Cardiac fibroblast (primary cell): ENCODE measurements at regions not wholly inside any gene's neighbourhood (a gene's known extent, or its start where the extent isn't known, plus 50 kb on each side); places are given as distances from the start of the nearest gene placed in this dataset.

Source experiments
- DNase-seq, 2 donors: peaks; one replicate each; pipeline versions ENCODE4 v3.0.0 to v3.0.0-alpha.2; 2010; ENCODE audit warnings: low read depth in 2 of 2
- H3K4me3 ChIP-seq, 2 donors: replicated peaks in 1 of 2; 1 replicate in 1 of 2; 2 replicates in 1 of 2; pipeline ENCODE4 v1.5.1; 2011; ENCODE audit warnings: low read depth in 2 of 2, low read length in 2 of 2, mild to moderate bottlenecking in 2 of 2, moderate library complexity in 1 of 2
- TF ChIP-seq, protein P1 (sequence below): IDR thresholded peaks from one replicate; pipeline ENCODE4 v1.5.1; 2011; ENCODE audit warnings: low read depth, mild to moderate bottlenecking, low read length, inconsistent platforms

DNA sequence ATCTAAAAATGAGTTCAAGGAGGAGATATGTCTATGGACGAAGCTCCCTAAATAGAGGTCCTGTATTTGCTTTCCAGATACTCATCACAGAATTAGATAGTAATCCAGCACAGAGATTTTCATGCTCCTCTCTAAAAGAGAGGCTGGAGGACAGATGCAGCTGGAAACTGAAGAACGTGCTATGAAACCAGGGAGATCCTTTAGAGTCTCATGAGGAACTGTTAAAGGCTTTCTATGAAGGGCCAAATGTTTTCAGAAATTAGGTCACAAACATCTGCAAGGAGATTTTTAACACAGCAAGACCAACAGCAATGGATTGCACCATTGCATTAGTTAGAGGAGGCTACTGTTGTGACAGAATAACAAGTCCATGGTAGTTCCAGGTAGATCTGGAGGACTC, 95.6 kb upstream of the ARHGAP20 start:
- DNase-seq, result no peak
- TF ChIP-seq, protein P1, sequence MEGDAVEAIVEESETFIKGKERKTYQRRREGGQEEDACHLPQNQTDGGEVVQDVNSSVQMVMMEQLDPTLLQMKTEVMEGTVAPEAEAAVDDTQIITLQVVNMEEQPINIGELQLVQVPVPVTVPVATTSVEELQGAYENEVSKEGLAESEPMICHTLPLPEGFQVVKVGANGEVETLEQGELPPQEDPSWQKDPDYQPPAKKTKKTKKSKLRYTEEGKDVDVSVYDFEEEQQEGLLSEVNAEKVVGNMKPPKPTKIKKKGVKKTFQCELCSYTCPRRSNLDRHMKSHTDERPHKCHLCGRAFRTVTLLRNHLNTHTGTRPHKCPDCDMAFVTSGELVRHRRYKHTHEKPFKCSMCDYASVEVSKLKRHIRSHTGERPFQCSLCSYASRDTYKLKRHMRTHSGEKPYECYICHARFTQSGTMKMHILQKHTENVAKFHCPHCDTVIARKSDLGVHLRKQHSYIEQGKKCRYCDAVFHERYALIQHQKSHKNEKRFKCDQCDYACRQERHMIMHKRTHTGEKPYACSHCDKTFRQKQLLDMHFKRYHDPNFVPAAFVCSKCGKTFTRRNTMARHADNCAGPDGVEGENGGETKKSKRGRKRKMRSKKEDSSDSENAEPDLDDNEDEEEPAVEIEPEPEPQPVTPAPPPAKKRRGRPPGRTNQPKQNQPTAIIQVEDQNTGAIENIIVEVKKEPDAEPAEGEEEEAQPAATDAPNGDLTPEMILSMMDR, result no peak

DNA sequence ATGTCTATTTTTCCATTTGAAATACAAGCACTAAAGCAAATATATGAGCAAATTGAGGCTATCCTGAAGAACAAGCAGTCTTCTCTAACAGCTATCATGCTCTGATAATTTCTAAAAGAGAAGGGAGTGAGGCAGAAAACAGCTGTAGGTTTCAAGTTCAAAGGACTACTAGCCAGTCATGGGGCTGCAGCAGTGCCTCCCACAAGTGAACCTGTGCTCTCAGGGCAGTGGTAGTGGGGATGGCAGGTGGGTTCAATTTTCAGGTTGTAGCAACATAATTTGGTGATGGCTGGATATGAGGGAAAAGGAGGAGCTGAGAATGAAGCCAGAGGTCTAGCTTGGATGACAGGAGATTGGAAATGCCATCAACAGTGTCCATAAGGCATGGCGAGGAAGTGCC, 93.5 kb upstream of the ARHGAP20 start:
- H3K4me3 ChIP-seq, result no peak overlapping the region
- TF ChIP-seq, protein P1, result no peak
- DNase-seq, result no peak

More for the DNA sequence above, 95.6 kb upstream of the ARHGAP20 start:
- no peak overlapping the region for H3K4me3 ChIP-seq

DNA sequence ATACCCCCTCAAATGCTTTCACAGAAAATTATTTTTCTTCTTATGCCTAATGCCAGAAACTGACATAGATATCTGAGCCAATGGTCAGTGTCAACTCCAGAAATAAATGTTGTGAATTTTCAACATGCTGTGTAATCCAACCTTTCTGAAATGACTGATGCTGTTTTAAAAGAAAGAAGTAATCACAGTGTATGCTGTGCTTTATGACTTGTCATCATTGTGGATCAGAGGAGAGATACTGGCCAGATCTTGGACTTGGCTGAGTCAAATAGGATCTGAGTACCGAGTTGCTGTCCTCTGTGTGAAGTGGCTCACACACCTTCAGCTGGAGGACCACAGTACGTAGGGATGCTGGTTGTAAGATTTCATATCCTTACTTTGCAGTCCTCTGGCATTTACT, 89.9 kb upstream of the ARHGAP20 start:
- DNase-seq, result no peak
- no peak overlapping the region for H3K4me3 ChIP-seq
- TF ChIP-seq, protein P1, result no peak

DNA sequence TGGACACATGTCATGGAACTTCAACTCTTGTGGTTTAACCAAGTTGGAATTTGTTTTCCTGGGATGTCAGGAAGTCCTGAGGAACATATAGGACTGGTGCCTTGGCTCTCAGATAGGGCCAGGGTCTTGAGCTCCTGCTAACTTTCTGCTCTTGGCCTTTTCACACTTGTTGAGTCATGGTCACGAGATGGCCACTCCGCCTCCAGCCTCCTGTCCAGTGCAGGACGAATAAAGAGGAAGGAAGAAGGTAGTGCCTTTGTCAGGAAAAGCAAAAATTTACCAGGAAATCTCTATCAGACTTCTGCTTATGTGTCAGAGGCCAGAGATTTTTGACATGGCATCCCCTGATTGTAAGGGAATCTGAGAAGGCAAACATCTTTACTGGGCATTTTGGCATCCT, 89.1 kb upstream of the ARHGAP20 start:
- DNase-seq, result peak in 1 of 2 donors; percentile 7
- no peak overlapping the region for H3K4me3 ChIP-seq
- TF ChIP-seq, protein P1, result no peak

DNA sequence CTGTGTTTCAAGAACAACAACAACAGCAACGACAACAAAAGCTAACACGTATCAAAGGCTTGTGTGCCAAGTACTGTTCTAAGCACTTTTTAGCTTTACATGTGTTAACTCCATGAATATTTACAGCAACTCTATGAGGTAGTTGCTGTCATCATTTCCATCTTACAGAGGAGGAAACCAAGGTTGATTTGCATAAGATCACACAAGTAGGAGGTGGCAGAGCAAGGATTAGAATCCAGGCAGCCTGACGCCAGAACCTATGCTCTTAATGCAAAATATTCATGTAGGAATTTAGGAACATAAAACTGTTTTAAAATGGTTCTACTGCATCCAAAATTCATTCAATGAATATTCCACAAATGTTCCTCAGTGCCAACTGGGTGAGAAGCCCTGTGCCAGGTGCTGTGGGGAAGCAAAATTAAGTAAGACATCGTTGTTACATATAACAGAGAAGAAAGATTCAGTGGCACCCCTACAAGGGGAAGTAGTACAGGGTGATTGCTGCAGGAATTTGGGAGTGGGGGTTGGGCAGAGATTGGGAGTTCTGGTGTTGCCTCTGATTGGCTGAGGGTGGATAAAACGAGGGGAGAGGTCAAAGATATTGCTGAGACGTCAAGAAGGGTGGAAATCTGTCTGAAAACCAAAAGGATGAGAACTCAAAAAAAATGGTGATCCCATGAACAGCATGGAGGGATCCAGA, 86.1 kb upstream of the ARHGAP20 start:
- TF ChIP-seq, protein P1, result no peak
- H3K4me3 ChIP-seq, result no peak overlapping the region
- DNase-seq, result no peak

DNA sequence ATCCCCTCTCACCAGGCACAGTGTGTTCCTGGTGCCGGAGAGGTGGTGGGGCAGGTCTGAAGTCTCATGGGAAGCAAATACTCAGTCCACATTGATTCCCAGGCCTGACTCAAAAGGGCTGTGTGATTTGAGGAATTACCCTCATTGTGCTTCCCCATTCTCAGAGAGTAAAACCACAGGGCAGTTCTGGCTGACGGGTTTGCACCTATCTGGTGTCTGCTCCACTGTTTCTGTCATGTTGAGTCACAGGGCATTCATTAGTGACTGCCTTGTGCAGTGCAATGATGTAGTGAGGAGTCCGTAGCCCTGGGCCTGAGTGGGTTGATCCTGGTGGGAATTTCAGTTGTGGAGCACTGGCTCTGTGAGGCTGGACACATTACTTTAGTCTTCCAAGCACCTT, 85.2 kb upstream of the ARHGAP20 start:
- peak in 1 of 2 donors; percentile 39 for DNase-seq
- no peak overlapping the region for H3K4me3 ChIP-seq
- TF ChIP-seq, protein P1, result no peak
